Epithelial cell of proximal tubule (primary cell): ENCODE measurements at regions not wholly inside any gene's neighbourhood (a gene's known extent, or its start where the extent isn't known, plus 50 kb on each side); places are given as distances from the start of the nearest gene placed in this dataset.

Experiments
- DNase-seq: peaks from one replicate; pipeline ENCODE4 v3.0.0-alpha.2; 2011; ENCODE audit warnings: low read depth
- H3K4me3 ChIP-seq: 2 replicates; pipeline ENCODE4 v1.5.1; 2011; ENCODE audit warnings: low read depth, mild to moderate bottlenecking, low read length
- CTCF ChIP-seq: conservative IDR thresholded peaks from 2 replicates; pipeline ENCODE4 v1.5.1; 2012; ENCODE audit warnings: low read depth, mild to moderate bottlenecking, low read length

- no peak overlapping the region for H3K4me3 ChIP-seq
- no peak for TF ChIP-seq CTCF
- DNase-seq = no peak
These were observed 114.8 kb upstream of the NAV2 start for GRCh38 chr11:19597876-19598275.

GRCh38 chr11:19597206-19597605, 115.4 kb upstream of the NAV2 start:
- no peak overlapping the region for H3K4me3 ChIP-seq
- DNase-seq = no peak
- TF ChIP-seq CTCF = no peak

DNA sequence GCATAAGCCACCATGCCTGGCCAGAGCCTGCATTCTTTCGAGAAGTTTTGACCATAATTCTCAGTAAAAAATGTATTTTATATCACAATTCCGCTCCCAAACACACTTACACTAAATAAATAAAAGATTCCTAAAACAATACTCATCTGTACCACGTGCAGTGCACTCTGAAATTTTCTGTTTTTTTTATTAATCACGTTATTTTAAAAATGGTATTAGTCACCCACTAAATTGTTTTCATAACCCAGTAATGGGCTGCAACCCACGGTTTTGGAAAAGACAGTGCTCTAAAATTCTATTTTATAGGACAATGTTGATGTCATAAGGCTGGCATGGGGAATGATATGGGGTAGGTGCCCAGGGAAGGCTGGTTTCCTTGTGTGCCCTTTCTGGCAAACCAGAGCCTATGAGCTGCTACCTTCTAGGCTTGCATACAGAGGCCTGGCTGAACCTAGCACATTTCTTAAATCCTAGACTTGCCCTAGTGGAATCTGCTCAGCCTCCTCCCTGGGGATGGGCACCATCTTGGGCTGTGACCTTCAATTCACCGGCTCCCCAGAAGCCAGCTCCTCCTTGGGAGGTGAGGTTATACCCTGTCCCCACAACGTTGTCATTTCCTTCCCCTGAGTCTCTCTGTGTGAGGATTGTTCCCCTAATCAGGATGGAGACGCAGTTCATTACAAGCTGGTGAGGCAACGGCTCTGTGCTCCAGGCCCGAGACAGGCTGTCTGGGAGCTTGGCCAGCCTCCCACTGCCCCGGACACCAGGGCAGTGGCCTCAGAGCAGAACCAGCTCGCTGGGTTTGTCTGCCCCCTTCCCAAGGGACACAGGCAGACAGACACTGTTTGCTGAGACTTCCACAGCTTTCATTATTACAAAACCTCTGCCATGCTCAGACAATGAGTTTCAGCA, 116.5 kb upstream of the NAV2 start:
- no peak for DNase-seq
- no peak overlapping the region for H3K4me3 ChIP-seq
- no peak for TF ChIP-seq CTCF

GRCh38 chr11:19595499-19595839, 117.2 kb upstream of the NAV2 start:
- TF ChIP-seq CTCF = no peak
- DNase-seq = no peak
- no peak overlapping the region for H3K4me3 ChIP-seq

DNA sequence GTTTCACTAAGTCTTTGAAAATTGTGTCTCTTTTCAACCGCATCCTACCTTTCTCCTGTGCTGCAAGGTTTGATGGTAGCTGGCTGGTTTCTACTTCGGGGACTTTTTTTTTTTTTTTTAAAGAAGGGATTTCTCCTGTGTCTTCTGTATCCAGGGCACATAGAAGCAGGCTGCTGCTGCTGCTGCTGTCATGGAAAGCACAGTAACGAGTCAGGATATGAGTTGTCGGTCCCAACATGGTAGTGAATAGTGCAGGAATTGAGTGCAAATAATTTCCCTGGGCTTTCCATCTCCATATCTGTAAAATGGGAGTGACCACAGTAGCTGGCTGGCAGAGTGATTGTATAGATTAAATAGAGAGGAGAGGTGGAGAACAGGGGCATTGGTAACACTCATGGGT, 118.3 kb upstream of the NAV2 start:
- H3K4me3 ChIP-seq = no peak overlapping the region
- no peak for TF ChIP-seq CTCF
- DNase-seq = no peak

- no peak overlapping the region for H3K4me3 ChIP-seq
- DNase-seq = no peak
- TF ChIP-seq CTCF = no peak
These were observed 119.8 kb upstream of the NAV2 start for GRCh38 chr11:19592842-19593241.
